Left colon (tissue), 2 donors: ENCODE measurements at regions not wholly inside any gene's neighbourhood (a gene's known extent, or its start where the extent isn't known, plus 50 kb on each side); places are given as distances from the start of the nearest gene placed in this dataset.
"Not testable (repeated sequence)": the region's sequence is repeated elsewhere in the genome, so short reads cannot be mapped to it uniquely, and the experiment has no call there.

Experiments used
- ATAC-seq: fragments of 200-7000 bp; cut with Tn5 transposase; one replicate; pipeline ENCODE4 v1.9.1; 2020; ENCODE audit warnings: mild to moderate bottlenecking, moderate library complexity
- DNase-seq, 2 donors: peaks; one replicate each; pipeline ENCODE4 v3.0.0-alpha.2; 2020
- intact Hi-C, 2 donors: fragments of 100-400 bp; cut with DNase I in 1 of 2; cut with micrococcal nuclease in 1 of 2; formaldehyde crosslinking; loops; one replicate each; pipeline versions ENCODE4 v1.11.2 to v1.14.0; 2022; cut with DNase I, micrococcal nuclease
- donor health status: DM: no; HTN: no; CAD: no.
- donor health status: DM: yes; HTN: yes; CAD: no.

GRCh38 chr2:175277772-175278171, 96.3 kb upstream of the ATP5MC3 start:
- ATAC-seq = no peak
- no peak for DNase-seq
- intact Hi-C loops = no loop called here

- ATAC-seq = peak; percentile 59
- no peak for DNase-seq
- intact Hi-C loops = no loop called here
These were observed 94.0 kb upstream of the ATP5MC3 start for GRCh38 chr2:175275539-175275938.

- intact Hi-C loops = no loop called here
- DNase-seq (no peak), ATAC-seq (no peak)
These were observed 77.7 kb upstream of the ATP5MC3 start for GRCh38 chr2:175259164-175259563.

GRCh38 chr2:175256806-175257585, 75.5 kb upstream of the ATP5MC3 start:
- DNase-seq = no peak
- no peak for ATAC-seq
- intact Hi-C loops = no loop called here

- DNase-seq, ATAC-seq, intact Hi-C loops: not testable (repeated sequence)
These were observed 74.9 kb upstream of the ATP5MC3 start for GRCh38 chr2:175256391-175256790.

GRCh38 chr2:175253871-175254270, 72.4 kb upstream of the ATP5MC3 start:
- no peak for ATAC-seq
- DNase-seq = no peak
- intact Hi-C loops = no loop called here

GRCh38 chr2:175251425-175252041, 70.0 kb upstream of the ATP5MC3 start:
- no peak for DNase-seq
- no peak for ATAC-seq
- intact Hi-C loops = no loop called here

GRCh38 chr2:175247159-175247558, 65.6 kb upstream of the ATP5MC3 start:
- DNase-seq (no peak), ATAC-seq (no peak)
- intact Hi-C loops = no loop called here

- intact Hi-C loops = no loop called here
- ATAC-seq (no peak), DNase-seq (no peak)
These were observed 63.2 kb upstream of the ATP5MC3 start for GRCh38 chr2:175244697-175245096.

GRCh38 chr2:175241691-175242090, 60.2 kb upstream of the ATP5MC3 start:
- intact Hi-C loops = no loop called here
- ATAC-seq (no peak), DNase-seq (no peak)

- DNase-seq, ATAC-seq, intact Hi-C loops: not testable (repeated sequence)
These were observed 58.5 kb upstream of the ATP5MC3 start for GRCh38 chr2:175240033-175240432.

- DNase-seq (no peak), ATAC-seq (no peak)
- intact Hi-C loops = no loop called here
These were observed 55.4 kb upstream of the ATP5MC3 start for GRCh38 chr2:175236930-175237329.

GRCh38 chr2:175234650-175235049, 53.1 kb upstream of the ATP5MC3 start:
- ATAC-seq = no peak
- DNase-seq = no peak
- intact Hi-C loops = no loop called here

GRCh38 chr2:175234153-175234552, 52.6 kb upstream of the ATP5MC3 start:
- ATAC-seq (no peak), DNase-seq (no peak)
- intact Hi-C loops = no loop called here

- no peak for DNase-seq
- ATAC-seq = no peak
- intact Hi-C loops = no loop called here
These were observed 51.7 kb upstream of the ATP5MC3 start for GRCh38 chr2:175233135-175233719.
